NCI-H2196 treated with DMSO at 0.1 percent for 48 hours (cell line): ENCODE measurements at regions not wholly inside any gene's neighbourhood (a gene's known extent, or its start where the extent isn't known, plus 50 kb on each side); places are given as distances from the start of the nearest gene placed in this dataset.

ENCODE experiments used
- DNase-seq: peaks from one replicate; lab custom pipeline; 2025; ENCODE audit not compliant: unreplicated experiment; lab: John Stamatoyannopoulos, UW

DNA sequence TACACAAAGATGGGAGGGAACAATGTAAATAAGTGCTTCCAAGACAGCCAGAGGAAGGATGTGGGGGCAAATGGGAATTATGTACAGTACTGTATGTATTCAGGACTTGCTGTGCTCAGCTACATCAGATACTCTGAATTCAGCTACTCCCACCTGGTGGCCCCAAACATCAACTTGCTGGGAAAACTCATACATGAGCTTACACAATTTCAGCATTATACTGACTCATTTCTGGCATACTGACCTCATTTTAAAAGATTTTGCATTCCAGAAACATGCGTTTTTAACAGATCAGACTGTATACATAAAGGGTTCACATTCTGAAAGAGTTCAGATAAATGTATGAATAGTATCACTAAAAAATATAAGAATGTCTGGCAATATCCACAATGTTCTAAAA, 59.7 kb downstream of the GPX5 start:
- DNase-seq = no peak

GRCh38 chr6:28586324-28586723, 60.6 kb downstream of the GPX5 start:
- no peak for DNase-seq

- peak; percentile 71 for DNase-seq
These were observed 61.5 kb downstream of the GPX5 start for GRCh38 chr6:28586962-28587745.

GRCh38 chr6:28587746-28588075, 62.0 kb downstream of the GPX5 start:
- DNase-seq = no peak

GRCh38 chr6:28588666-28589065, 63.0 kb downstream of the GPX5 start:
- DNase-seq = no peak

- no peak for DNase-seq
These were observed 63.7 kb downstream of the GPX5 start for GRCh38 chr6:28589234-28589956.

DNA sequence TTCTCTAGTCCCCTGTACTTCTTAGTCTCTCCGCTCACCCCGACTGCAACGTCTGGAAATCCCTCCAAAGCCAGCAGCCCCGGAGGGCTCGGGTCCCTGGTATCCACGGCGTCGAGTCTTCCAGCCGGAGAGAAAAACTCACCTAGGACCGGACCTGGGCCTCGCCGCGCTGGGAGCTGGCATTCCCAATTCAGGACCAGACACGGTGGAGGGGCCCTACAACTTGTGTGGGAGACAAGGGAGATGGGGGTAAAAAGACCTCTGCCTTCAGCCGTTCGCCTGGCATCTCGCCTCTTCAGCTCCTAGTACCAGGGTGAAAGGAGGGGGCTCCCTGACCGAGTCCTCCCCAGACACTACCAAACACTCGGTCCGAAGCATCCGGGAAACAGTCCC, 64.3 kb downstream of the GPX5 start:
- no peak for DNase-seq

- no peak for DNase-seq
These were observed 71.6 kb downstream of the GPX5 start for GRCh38 chr6:28597217-28597835.

GRCh38 chr6:28597924-28598722, 72.4 kb downstream of the GPX5 start:
- DNase-seq = no peak

GRCh38 chr6:28598757-28599686, 73.3 kb downstream of the GPX5 start:
- DNase-seq = no peak

GRCh38 chr6:28600245-28600644, 74.6 kb downstream of the GPX5 start:
- no peak for DNase-seq

- no peak for DNase-seq
These were observed 78.2 kb downstream of the GPX5 start for GRCh38 chr6:28603891-28604290.

- no peak for DNase-seq
These were observed 81.0 kb downstream of the GPX5 start for GRCh38 chr6:28606424-28607391.

- no peak for DNase-seq
These were observed 82.3 kb downstream of the GPX5 start for GRCh38 chr6:28607990-28608389.

- no peak for DNase-seq
These were observed 84.0 kb downstream of the GPX5 start for GRCh38 chr6:28609672-28610071.

- no peak for DNase-seq
These were observed 89.9 kb downstream of the GPX5 start for GRCh38 chr6:28615616-28615954.

DNA sequence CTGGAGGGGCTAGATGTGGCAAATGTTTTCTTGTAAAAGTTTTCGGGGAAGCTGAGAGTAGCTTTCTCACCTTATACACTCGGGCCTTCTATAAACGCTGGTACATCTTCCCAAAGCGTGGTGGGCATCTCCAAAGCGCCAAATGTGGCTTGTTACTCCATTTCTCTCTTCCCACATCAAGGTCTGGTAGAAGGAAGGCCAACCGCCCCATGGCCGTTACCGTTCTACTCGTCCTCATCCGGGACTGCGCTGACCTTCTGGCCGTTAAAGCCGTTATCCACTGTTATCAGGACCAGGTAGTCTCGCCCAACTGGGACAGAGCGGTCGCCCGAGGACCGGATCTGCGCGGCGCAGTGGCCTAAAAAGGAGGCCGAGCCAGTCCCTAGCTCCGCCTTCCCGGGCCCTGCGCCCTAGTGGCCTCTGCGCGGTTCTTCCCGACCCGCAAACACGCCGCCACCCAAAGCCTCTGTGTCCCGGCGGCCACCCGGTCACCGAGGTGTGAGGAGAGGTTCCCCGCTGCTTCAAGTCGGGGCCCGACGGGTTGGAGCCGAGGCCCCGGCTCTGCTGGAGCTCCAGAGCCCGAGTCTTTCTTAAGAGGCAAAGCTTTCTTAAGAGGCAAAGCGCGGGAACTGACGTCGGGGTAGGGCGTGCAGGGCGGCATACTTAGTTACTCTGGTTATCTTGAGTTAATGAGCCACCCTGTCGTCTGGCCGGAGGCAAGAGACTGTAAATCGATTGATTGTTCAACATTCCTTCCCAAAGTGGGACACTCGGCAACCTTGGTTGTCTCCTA, 90.5 kb downstream of the GPX5 start:
- no peak for DNase-seq

DNA sequence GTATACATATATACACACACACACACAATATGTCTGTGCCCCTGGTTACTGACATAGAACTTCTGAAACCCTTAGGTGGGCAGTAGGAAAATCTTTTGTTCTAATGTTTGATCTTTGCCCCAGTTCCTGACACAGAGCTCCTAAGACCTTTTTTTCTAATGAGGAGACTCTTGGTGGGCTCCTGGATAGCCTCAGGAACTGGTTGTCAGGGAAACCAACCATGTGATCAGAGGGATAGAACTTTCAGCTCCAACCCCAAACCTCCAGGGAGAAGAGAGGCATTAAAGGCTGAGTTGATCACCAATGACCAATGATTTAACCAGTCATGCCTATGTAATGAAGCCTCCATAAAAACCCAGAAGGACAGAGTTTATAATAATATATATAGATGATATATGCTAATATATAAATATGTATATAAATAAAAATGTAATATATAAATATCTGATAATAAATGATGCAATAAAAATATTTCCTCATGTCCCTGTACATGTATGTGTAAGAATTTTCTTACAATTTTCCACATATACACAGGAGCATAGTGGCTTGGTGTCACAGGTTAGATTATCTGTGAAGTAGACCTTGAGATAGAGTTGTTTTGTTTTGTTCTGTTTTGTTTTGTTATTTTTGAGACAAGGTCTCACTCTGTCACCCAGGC, 93.3 kb downstream of the GPX5 start:
- DNase-seq = no peak
